ENCODE measurements at regions not wholly inside any gene's neighbourhood (a gene's known extent, or its start where the extent isn't known, plus 50 kb on each side); places are given as distances from the start of the nearest gene placed in this dataset.

DNA sequence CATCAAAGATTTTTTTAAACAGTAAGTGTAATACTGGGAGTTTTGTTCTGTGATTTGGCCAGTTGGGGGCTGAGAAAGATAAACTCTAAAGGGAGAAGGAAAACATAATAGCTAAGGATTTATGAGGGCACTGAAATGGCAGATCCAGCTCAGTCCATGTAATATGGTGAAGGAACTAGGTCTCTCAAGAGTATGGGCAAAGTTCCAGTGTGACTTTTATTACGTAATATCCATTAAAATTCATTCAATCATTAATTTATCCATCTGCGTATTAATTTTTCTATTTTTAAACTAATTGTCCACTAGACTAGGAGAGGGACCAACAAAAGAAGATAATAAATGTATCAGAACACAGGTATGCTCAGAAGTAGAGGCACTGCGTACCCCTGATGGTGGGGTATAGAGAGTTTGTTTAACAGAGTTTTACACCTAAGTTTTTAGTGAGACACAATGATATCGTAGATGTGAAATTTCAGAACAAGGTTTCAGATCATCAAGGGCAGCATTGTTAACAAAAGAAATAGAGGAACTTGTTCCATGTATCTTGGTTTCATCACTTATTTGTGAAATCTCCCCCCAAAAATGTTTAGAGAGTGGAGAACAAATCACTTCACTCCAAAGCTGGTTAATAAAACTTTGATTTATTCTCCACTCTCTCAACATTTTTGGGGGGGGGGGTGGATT is 351.1 kb downstream of the GRXCR1 start (continued):
- no peak for TF ChIP-seq ZNF2 (tag by site-specific recombination; IDR thresholded peaks at IDR 0.05)
- no peak for TF ChIP-seq ZBTB20 (tag by site-specific recombination; IDR thresholded peaks at IDR 0.05)
- TF ChIP-seq, protein P1, sequence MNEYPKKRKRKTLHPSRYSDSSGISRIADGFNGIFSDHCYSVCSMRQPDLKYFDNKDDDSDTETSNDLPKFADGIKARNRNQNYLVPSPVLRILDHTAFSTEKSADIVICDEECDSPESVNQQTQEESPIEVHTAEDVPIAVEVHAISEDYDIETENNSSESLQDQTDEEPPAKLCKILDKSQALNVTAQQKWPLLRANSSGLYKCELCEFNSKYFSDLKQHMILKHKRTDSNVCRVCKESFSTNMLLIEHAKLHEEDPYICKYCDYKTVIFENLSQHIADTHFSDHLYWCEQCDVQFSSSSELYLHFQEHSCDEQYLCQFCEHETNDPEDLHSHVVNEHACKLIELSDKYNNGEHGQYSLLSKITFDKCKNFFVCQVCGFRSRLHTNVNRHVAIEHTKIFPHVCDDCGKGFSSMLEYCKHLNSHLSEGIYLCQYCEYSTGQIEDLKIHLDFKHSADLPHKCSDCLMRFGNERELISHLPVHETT (tag by site-specific recombination; IDR thresholded peaks at IDR 0.05): no peak
- TF ChIP-seq, protein P2, sequence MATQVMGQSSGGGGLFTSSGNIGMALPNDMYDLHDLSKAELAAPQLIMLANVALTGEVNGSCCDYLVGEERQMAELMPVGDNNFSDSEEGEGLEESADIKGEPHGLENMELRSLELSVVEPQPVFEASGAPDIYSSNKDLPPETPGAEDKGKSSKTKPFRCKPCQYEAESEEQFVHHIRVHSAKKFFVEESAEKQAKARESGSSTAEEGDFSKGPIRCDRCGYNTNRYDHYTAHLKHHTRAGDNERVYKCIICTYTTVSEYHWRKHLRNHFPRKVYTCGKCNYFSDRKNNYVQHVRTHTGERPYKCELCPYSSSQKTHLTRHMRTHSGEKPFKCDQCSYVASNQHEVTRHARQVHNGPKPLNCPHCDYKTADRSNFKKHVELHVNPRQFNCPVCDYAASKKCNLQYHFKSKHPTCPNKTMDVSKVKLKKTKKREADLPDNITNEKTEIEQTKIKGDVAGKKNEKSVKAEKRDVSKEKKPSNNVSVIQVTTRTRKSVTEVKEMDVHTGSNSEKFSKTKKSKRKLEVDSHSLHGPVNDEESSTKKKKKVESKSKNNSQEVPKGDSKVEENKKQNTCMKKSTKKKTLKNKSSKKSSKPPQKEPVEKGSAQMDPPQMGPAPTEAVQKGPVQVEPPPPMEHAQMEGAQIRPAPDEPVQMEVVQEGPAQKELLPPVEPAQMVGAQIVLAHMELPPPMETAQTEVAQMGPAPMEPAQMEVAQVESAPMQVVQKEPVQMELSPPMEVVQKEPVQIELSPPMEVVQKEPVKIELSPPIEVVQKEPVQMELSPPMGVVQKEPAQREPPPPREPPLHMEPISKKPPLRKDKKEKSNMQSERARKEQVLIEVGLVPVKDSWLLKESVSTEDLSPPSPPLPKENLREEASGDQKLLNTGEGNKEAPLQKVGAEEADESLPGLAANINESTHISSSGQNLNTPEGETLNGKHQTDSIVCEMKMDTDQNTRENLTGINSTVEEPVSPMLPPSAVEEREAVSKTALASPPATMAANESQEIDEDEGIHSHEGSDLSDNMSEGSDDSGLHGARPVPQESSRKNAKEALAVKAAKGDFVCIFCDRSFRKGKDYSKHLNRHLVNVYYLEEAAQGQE (tag by site-specific recombination; IDR thresholded peaks at IDR 0.05): no peak
- TF ChIP-seq ZNF626 (tag by site-specific recombination; IDR thresholded peaks at IDR 0.05): no peak
- TF ChIP-seq SALL2 (tag by site-specific recombination; IDR thresholded peaks at IDR 0.05; ENCODE audit: borderline replicate concordance): no peak
- TF ChIP-seq ZBTB1 (tag by site-specific recombination; IDR thresholded peaks at IDR 0.05): no peak
- no peak for TF ChIP-seq ZNF777 (tag by site-specific recombination; IDR thresholded peaks at IDR 0.05; ENCODE audit: borderline replicate concordance)

DNA sequence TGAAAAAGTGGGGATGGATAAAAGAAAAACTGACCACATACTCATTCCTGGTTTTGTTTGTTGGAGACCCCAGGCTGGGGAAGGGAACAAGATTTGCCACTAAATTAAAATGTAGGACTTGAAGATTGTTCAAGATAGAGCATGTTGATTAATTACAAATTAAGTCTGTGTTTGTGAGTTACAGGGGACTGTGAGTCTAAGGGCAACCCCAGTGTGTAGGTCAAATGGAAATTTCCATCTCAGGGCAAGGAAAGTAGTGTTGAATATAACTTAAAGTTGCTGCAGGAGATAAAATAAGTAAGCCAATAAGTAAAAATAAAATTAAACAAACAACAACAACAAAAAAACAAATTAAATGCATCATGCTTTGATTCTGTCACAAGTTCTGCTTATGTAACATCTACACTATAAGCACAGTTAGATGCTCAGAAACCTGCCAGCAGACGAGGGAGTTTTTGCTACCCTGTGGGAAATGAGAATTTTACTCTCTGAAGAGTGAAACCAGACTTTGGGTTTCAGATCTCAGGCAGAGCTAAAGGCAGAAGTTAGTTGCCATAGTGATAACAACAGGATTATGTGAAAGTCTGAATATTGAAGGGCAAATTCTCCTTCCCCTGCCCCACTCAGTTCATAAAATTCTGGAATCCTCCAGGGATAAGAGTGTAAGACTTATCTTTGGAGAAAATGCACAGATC is 352.3 kb downstream of the GRXCR1 start:
- Histone ChIP-seq H3K36me3 (ENCODE audit: control insufficient read depth in 2 of 2, insufficient read depth in 1 of 2, low read length in 2 of 2) (no peaks in the 10 kb centered on the region), H3K9me3 (ENCODE audit: control insufficient read depth, insufficient read depth, low read depth, low read length) (no peaks in the 10 kb centered on the region), H3K4me1 (ENCODE audit: control insufficient read depth, insufficient read depth, low read length) (no peaks in the 10 kb centered on the region), H3K4me3 (ENCODE audit: low read depth, low read length) (no peak overlapping the region), H3K27ac (ENCODE audit: extremely low read depth, low read depth, low read length) (no peak overlapping the region)
- ChIA-PET POLR2A (no interaction called here), CTCF (interaction anchor here (1.3 kb wide), 1 partner anchor 29 kb away, joined by 3 read pairs; no protein-coding TSS in a partner anchor)
- TF ChIP-seq ZBTB8A (tag by site-specific recombination; IDR thresholded peaks at IDR 0.05) (no peak), ZFHX2 (tag by site-specific recombination; conservative IDR thresholded peaks at IDR 0.05) (no peak), ZNF221 (tag by site-specific recombination; IDR thresholded peaks at IDR 0.05; ENCODE audit: borderline replicate concordance) (no peak), ZNF311 (tag by site-specific recombination; IDR thresholded peaks at IDR 0.05; ENCODE audit: borderline replicate concordance) (no peak), MZF1 (tag by site-specific recombination; IDR thresholded peaks at IDR 0.05; ENCODE audit: borderline replicate concordance) (no peak), ZNF341 (tag by site-specific recombination; IDR thresholded peaks at IDR 0.05; ENCODE audit: low read depth) (no peak), ZBTB21 (tag by site-specific recombination; IDR thresholded peaks at IDR 0.05) (no peak), ZNF426 (tag by site-specific recombination; IDR thresholded peaks at IDR 0.05) (no peak), ZNF521 (tag by site-specific recombination; IDR thresholded peaks at IDR 0.05) (no peak), ZFP69B (tag by site-specific recombination; IDR thresholded peaks at IDR 0.05) (no peak), ZNF335 (tag by site-specific recombination; conservative IDR thresholded peaks at IDR 0.05) (no peak), ZNF529 (tag by site-specific recombination; IDR thresholded peaks at IDR 0.05; ENCODE audit: insufficient replicate concordance) (no peak), ZXDB (tag by site-specific recombination; IDR thresholded peaks at IDR 0.05) (no peak), ZNF747 (tag by site-specific recombination; IDR thresholded peaks at IDR 0.05) (no peak)
- TF ChIP-seq, protein P3, sequence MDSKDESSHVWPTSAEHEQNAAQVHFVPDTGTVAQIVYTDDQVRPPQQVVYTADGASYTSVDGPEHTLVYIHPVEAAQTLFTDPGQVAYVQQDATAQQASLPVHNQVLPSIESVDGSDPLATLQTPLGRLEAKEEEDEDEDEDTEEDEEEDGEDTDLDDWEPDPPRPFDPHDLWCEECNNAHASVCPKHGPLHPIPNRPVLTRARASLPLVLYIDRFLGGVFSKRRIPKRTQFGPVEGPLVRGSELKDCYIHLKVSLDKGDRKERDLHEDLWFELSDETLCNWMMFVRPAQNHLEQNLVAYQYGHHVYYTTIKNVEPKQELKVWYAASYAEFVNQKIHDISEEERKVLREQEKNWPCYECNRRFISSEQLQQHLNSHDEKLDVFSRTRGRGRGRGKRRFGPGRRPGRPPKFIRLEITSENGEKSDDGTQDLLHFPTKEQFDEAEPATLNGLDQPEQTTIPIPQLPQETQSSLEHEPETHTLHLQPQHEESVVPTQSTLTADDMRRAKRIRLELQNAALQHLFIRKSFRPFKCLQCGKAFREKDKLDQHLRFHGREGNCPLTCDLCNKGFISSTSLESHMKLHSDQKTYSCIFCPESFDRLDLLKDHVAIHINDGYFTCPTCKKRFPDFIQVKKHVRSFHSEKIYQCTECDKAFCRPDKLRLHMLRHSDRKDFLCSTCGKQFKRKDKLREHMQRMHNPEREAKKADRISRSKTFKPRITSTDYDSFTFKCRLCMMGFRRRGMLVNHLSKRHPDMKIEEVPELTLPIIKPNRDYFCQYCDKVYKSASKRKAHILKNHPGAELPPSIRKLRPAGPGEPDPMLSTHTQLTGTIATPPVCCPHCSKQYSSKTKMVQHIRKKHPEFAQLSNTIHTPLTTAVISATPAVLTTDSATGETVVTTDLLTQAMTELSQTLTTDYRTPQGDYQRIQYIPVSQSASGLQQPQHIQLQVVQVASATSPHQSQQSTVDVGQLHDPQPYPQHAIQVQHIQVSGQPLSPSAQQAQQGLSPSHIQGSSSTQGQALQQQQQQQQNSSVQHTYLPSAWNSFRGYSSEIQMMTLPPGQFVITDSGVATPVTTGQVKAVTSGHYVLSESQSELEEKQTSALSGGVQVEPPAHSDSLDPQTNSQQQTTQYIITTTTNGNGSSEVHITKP (tag by site-specific recombination; IDR thresholded peaks at IDR 0.05): no peak
- TF ChIP-seq, protein P4, sequence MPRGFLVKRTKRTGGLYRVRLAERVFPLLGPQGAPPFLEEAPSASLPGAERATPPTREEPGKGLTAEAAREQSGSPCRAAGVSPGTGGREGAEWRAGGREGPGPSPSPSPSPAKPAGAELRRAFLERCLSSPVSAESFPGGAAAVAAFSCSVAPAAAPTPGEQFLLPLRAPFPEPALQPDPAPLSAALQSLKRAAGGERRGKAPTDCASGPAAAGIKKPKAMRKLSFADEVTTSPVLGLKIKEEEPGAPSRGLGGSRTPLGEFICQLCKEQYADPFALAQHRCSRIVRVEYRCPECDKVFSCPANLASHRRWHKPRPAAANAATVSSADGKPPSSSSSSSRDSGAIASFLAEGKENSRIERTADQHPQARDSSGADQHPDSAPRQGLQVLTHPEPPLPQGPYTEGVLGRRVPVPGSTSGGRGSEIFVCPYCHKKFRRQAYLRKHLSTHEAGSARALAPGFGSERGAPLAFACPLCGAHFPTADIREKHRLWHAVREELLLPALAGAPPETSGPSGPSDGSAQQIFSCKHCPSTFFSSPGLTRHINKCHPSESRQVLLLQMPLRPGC (tag by site-specific recombination; IDR thresholded peaks at IDR 0.05): no peak
- TF ChIP-seq, protein P5, sequence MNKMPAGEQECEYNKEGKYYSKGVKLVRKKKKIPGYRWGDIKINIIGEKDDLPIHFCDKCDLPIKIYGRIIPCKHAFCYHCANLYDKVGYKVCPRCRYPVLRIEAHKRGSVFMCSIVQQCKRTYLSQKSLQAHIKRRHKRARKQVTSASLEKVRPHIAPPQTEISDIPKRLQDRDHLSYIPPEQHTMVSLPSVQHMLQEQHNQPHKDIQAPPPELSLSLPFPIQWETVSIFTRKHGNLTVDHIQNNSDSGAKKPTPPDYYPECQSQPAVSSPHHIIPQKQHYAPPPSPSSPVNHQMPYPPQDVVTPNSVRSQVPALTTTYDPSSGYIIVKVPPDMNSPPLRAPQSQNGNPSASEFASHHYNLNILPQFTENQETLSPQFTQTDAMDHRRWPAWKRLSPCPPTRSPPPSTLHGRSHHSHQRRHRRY (tag by site-specific recombination; IDR thresholded peaks at IDR 0.05): no peak
